Endothelial cell of hepatic sinusoid (primary cell): ENCODE measurements at regions not wholly inside any gene's neighbourhood (a gene's known extent, or its start where the extent isn't known, plus 50 kb on each side); places are given as distances from the start of the nearest gene placed in this dataset.

Experiments
- in situ Hi-C: cut with HindIII; loops from 2 replicates; pipeline ENCODE4 v1.10.0; 2017; ENCODE audit warnings: low sequenced_read_pairs

GRCh38 chr6:17047889-17048288 lies 54.0 kb upstream of the STMND1 start:
- in situ Hi-C loops, result no loop called here

- in situ Hi-C loops, result no loop called here
Measured at GRCh38 chr6:17045581-17046322, 56.1 kb upstream of the STMND1 start.

DNA sequence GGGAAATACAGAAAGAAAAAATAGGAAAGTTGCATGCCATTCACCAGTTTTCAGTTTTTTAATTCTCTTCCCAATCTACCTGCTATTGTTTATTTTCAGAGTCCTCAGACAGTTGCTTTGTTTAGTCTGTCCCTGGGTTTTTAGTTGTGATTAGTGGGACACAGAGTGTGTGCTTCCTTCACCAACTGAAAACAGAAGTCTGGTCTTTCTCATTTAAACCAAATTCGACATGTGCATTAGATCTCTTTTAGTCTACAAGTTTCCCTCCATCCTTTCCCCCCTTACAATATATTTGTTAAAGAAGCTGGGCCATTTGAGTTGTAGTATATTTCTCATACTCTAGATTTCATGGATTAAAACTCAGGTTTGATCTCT lies 58.7 kb upstream of the STMND1 start:
- in situ Hi-C loops, result no loop called here

- in situ Hi-C loops, result no loop called here
Measured at GRCh38 chr6:17042422-17043147, 59.3 kb upstream of the STMND1 start.

DNA sequence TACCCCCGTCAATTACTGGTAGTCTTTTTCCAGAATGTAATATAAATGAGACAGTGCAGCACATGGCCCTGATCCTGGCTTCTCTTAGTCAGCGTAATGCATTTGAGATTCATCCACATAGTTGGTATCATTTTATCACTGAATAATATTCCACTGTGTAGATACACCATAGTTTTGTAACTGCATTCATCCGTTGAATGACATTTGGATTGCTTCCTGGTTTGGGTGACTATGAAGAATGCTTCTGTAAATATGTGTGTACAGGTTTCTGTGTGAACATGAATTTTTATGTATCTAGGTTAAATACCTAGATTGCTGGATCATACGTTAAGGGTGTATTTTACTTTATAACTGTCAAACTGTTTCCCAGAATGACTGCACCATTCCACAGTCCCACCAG lies 62.6 kb upstream of the STMND1 start:
- in situ Hi-C loops, result loop anchor here (5.0 kb wide), 2 partner anchors 58 to 77 kb away; no protein-coding TSS in a partner anchor

DNA sequence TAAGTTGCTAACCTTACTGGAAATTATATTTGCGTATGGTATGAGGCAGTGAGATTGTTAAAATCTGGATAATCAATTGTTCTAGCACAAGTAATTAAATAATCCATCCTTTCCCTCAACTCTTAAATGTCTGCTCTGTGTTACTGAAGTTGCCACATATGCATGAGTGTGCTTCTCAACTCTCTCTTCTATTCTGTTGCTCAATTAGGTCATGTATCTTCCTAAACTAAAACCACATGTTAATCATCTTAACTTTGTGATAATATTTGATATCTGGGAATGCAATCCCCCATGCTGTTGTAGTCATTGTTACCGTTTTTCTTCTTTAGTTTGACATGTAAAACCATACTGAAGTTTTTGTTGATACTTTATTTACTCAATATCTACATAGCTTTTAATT lies 63.5 kb upstream of the STMND1 start:
- in situ Hi-C loops, result loop anchor here (5.0 kb wide), 2 partner anchors 59 to 76 kb away; no protein-coding TSS in a partner anchor

- in situ Hi-C loops, result loop anchor here (5.0 kb wide), 2 partner anchors 61 to 74 kb away; no protein-coding TSS in a partner anchor
Measured at GRCh38 chr6:17036065-17036393, 65.8 kb upstream of the STMND1 start.

DNA sequence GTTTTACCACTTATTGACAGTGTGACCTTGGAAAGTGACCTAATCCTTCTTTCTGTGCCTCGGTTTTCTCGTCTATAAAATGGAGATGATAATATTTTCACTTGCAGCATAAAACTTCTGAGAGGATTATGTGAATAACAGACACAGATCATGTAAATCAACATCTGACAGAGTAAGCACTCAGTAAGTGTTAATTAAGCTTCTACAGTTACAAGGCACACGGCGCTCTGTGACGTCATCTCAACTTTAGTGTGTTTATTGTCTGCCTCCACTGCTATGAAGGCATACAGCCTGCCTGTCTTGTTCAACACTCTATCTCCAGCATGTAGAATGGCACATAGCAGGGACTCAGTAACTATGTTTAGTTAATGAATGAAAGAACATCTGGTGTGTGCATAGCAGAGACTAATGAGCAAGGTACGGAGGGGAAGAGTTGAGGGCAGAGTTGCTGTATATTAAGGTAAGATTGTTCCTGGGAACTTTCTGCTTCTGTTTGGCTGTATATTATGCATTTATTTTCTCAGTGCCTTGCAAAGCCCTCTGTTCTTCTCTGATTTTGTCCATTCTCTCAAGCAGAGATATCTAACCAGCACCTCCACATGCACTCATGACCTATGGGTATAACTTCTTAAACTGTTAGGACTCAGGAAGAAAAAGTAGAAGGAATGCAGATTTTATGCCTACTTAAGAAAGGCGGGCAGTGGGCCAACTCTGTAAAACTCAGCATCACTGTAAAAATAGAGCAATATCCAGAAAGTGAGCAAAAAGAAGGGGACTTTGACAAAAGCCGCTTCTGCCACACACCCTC lies 66.4 kb upstream of the STMND1 start:
- in situ Hi-C loops, result loop anchor here (5.0 kb wide), 2 partner anchors 62 to 73 kb away; no protein-coding TSS in a partner anchor

- in situ Hi-C loops, result no loop called here
Measured at GRCh38 chr6:17033746-17034145, 68.1 kb upstream of the STMND1 start.

- in situ Hi-C loops, result no loop called here
Measured at GRCh38 chr6:17032988-17033634, 68.7 kb upstream of the STMND1 start.

DNA sequence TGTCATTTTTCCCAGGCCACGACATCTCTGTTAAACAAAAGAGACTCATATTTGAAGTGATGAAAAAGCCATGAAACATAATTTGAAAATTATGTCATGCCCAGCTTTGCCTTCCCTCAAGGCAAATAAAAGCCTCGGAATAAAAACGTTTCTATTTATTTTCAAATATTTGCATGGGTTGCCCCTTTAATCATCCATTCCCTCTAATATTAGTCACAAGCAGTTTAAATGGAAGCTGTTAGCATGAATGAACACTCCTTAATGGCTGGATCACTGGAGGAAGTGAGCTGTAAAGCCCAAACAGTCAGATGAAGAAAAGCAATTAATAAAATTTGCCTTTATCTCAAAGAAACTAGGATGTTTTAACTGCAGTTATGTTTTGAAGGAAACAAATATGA lies 69.3 kb upstream of the STMND1 start:
- in situ Hi-C loops, result no loop called here

GRCh38 chr6:17031961-17032360 lies 69.9 kb upstream of the STMND1 start:
- in situ Hi-C loops, result no loop called here

DNA sequence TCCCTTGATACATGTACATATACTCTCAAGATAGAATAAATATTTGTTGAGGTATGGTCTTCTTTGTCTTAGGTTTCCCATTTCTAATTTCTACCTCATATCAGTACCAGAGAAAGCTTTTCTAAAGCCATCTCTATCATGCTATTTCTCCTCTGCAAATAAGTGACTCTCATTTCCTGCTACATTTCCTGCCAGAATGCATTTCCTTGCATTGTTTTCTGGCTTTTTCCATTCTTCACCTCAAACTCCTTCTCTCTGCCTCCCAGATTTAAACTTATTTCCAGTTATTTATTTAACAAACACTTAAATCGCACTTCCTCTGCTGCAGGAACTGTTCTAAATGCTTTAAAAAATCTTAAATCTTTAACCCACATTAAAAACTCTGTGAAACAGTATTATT lies 74.4 kb upstream of the STMND1 start:
- in situ Hi-C loops, result no loop called here

DNA sequence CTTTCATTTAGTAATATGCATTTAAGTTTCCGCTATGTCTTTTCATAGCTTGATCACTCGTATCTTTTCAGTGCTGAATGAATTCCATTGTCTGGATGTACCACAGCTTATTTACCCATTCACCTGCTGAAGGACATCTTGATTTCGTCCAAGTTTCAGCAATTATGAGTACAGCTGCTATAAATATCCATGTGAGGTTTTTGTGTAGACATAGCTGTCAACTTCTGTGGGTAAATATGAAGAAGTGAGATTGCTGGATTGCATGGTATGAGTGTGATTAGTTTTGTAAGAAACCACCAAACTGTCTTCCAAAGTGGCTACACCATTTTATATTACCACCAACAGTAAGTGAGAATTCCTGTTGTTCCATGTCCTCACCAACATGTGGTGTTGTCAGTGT lies 79.2 kb upstream of the STMND1 start:
- in situ Hi-C loops, result no loop called here

GRCh38 chr6:17021539-17021889 lies 80.3 kb upstream of the STMND1 start:
- in situ Hi-C loops, result no loop called here

DNA sequence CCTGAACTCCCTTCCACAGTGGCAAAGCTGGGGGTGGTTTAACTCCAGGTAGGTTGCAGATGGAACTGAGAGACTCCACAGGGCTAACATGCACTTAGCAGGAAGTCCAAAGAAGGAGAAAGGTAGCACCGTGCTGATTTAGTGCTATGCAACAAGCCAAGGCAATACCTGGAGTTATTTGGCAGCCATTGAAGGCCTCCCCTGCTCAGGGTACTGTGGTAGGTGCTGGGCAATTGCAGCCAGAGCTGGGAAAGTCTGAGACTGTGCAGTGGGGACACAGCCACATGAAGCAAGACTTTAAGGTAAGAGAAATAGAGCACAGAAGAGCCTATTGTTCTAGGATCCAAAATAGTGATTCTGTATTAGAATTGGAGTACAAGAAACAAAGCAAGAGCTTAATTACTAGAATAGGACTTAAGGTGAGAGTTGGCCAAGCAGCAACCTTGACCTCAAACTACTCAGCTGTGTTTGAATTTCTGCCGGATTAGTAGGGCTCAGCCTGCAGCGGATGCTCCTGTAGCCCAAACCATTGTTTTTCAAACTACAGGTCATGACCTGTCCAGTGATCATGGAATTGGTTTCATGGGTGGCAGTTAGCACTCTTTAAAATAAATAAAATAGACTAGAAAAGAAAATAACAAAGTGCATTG lies 80.8 kb upstream of the STMND1 start:
- in situ Hi-C loops, result no loop called here

- in situ Hi-C loops, result no loop called here
Measured at GRCh38 chr6:17018425-17018824, 83.4 kb upstream of the STMND1 start.

- in situ Hi-C loops, result no loop called here
Measured at GRCh38 chr6:17017416-17017815, 84.4 kb upstream of the STMND1 start.

DNA sequence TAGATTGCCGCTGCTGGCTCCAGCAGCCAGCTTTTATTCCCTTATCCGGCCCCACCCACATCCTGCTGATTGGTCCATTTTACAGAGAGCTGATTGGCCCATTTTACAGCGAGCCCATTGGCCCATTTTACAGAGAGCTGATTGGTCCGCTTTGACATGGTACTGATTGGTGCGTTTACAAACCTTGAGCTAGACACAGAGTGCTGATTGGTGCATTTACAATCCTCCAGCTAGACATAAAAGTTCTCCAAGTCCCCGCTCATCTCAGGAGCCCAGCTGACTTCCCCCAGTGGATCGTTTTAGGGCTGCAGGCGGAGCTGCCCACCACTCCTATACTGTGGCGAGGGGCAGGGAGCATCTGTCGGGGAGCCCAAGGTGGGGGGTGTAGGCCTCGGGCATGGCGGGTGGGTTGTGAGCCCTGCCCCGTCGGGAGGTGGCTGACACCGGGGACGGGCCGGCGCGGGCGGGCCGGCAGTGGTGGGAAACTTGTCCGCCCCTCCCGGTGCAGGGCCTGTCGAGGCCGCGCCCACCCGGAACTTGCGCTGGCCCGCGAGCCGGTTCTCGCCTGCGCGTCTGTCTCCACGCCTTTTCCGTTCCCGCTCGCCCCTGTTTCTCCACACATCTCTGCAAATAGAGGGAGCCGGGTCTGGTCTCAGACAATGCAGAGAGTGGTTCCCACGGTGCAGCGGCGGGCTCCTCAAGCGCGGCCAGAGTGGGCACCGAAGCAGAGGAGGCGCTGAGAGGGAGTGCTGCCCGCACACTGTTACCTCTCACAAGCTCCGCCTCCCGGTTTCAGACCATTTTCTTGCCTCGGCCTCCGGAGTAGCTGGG lies 86.1 kb upstream of the STMND1 start:
- in situ Hi-C loops, result no loop called here

- in situ Hi-C loops, result no loop called here
Measured at GRCh38 chr6:17015144-17015543, 86.7 kb upstream of the STMND1 start.
